Smooth muscle cell (in vitro differentiated cells): ENCODE measurements at regions not wholly inside any gene's neighbourhood (a gene's known extent, or its start where the extent isn't known, plus 50 kb on each side); places are given as distances from the start of the nearest gene placed in this dataset.

ENCODE experiments used
- DNase-seq: peaks from one replicate; lab custom pipeline; 2025; ENCODE audit not compliant: unreplicated experiment; lab: John Stamatoyannopoulos, UW
- H2AFZ ChIP-seq: fragments of 200-600 bp; sonication (generic); 2 replicates; pipeline ENCODE4 v1.6.0; 2016; ENCODE audit warnings: antibody characterized with exemption, low read depth, mild to moderate bottlenecking
- H3F3A ChIP-seq: fragments of 200-600 bp; sonication (generic); 2 replicates; pipeline ENCODE4 v1.6.0; 2017; ENCODE audit warnings: antibody characterized with exemption, low read depth
- H3K27ac ChIP-seq: fragments of 200-600 bp; sonication (generic); 2 replicates; pipeline ENCODE4 v1.5.1; 2016; ENCODE audit warnings: low read depth, mild to moderate bottlenecking
- H3K27me3 ChIP-seq: fragments of 200-600 bp; sonication (generic); 2 replicates; pipeline ENCODE4 v1.6.1; 2016; ENCODE audit warnings: low read depth, mild to moderate bottlenecking
- H3K36me3 ChIP-seq: fragments of 200-600 bp; sonication (generic); 2 replicates; pipeline ENCODE4 v1.5.1; 2016; ENCODE audit warnings: low read depth
- H3K4me1 ChIP-seq: fragments of 200-600 bp; sonication (generic); 2 replicates; pipeline ENCODE4 v1.5.1; 2016; ENCODE audit warnings: low read depth
- H3K4me2 ChIP-seq: fragments of 200-600 bp; sonication (generic); 2 replicates; pipeline ENCODE4 v1.6.0; 2016; ENCODE audit warnings: mild to moderate bottlenecking
- H3K4me3 ChIP-seq: fragments of 200-600 bp; sonication (generic); 2 replicates; pipeline ENCODE4 v1.5.1; 2016; ENCODE audit warnings: mild to moderate bottlenecking
- H3K79me2 ChIP-seq: fragments of 200-600 bp; sonication (generic); 2 replicates; pipeline ENCODE4 v1.6.0; 2016; ENCODE audit warnings: low read depth, mild to moderate bottlenecking
- H3K9ac ChIP-seq: fragments of 200-600 bp; sonication (generic); 2 replicates; pipeline ENCODE4 v1.6.0; 2016; ENCODE audit warnings: low read depth
- H3K9me3 ChIP-seq: fragments of 200-600 bp; sonication (generic); replicated peaks from 2 replicates; pipeline ENCODE4 v1.5.1; 2016; ENCODE audit warnings: low read depth
- H4K20me1 ChIP-seq: fragments of 200-600 bp; sonication (generic); 2 replicates; pipeline ENCODE4 v1.6.0; 2016; ENCODE audit warnings: low read depth
- CTCF ChIP-seq: fragments of 200-600 bp; sonication (generic); IDR thresholded peaks from 2 replicates; pipeline ENCODE4 v1.5.1; 2017; ENCODE audit warnings: borderline replicate concordance, mild to moderate bottlenecking, antibody characterized with exemption; ENCODE audit not compliant: insufficient read depth, poor library complexity, severe bottlenecking
- WGBS: methylation state at CpG from one replicate; pipeline ENCODE4 v1.1.7; 2016; ENCODE audit warnings: low lambda C conversion rate; 5-methylcytosine and 5-hydroxymethylcytosine counted together

- 88% methylated on average over 3 of the region's 3 CpGs for WGBS
- H3K27me3 ChIP-seq = no peaks in the 10 kb centered on the region
Measured at GRCh38 chr10:30542895-30543288, 86.7 kb downstream of the LYZL2 start.

GRCh38 chr10:30542001-30542894 lies 87.3 kb downstream of the LYZL2 start:
- 67% methylated on average over 14 of the region's 14 CpGs for WGBS
- Histone ChIP-seq H3K9me3 (no peaks in the 10 kb centered on the region), H3K27me3 (no peaks in the 10 kb centered on the region), H3K27ac (no peak overlapping the region), H3K4me1 (no peaks in the 10 kb centered on the region), H3K4me2 (no peak overlapping the region), H4K20me1 (no peaks in the 10 kb centered on the region), H3K36me3 (no peaks in the 10 kb centered on the region), H3K79me2 (no peaks in the 10 kb centered on the region), H3F3A (no peaks in the 10 kb centered on the region), H3K4me3 (no peak overlapping the region), H2AFZ (no peak overlapping the region), H3K9ac (no peak overlapping the region)
- DNase-seq = no peak
- no peak for TF ChIP-seq CTCF

More at GRCh38 chr10:30542895-30543288, 86.7 kb downstream of the LYZL2 start:
- Histone ChIP-seq H3K4me2 (no peak overlapping the region), H2AFZ (no peak overlapping the region), H3K9me3 (no peaks in the 10 kb centered on the region), H3K79me2 (no peaks in the 10 kb centered on the region), H3K4me3 (no peak overlapping the region), H4K20me1 (no peaks in the 10 kb centered on the region), H3K36me3 (no peaks in the 10 kb centered on the region), H3F3A (no peaks in the 10 kb centered on the region), H3K27ac (no peak overlapping the region), H3K4me1 (no peaks in the 10 kb centered on the region), H3K9ac (no peak overlapping the region)
- TF ChIP-seq CTCF = no peak
- no peak for DNase-seq

- no peak overlapping the region for H3K4me3 ChIP-seq
- 93% methylated on average over 2 of the region's 2 CpGs for WGBS
- no peaks in the 10 kb centered on the region for H3K36me3 ChIP-seq
- no peaks in the 10 kb centered on the region for H3F3A ChIP-seq
- no peak for TF ChIP-seq CTCF
- no peaks in the 10 kb centered on the region for H3K79me2 ChIP-seq
- no peaks in the 10 kb centered on the region for H3K27me3 ChIP-seq
- H4K20me1 ChIP-seq = no peaks in the 10 kb centered on the region
- DNase-seq = no peak
- no peak overlapping the region for H3K4me2 ChIP-seq
- H3K27ac ChIP-seq = no peak overlapping the region
- H2AFZ ChIP-seq = no peak overlapping the region
- H3K4me1 ChIP-seq = no peaks in the 10 kb centered on the region
- H3K9ac ChIP-seq = no peak overlapping the region
- no peaks in the 10 kb centered on the region for H3K9me3 ChIP-seq
Measured at GRCh38 chr10:30540276-30540675, 89.3 kb downstream of the LYZL2 start.

- H3K4me3 ChIP-seq = no peak overlapping the region
- no peaks in the 10 kb centered on the region for H3K36me3 ChIP-seq
- H2AFZ ChIP-seq = no peak overlapping the region
- no peak overlapping the region for H3K4me2 ChIP-seq
- no peaks in the 10 kb centered on the region for H3K9me3 ChIP-seq
- H3K4me1 ChIP-seq = no peaks in the 10 kb centered on the region
- no peak for DNase-seq
- WGBS = 26% methylated on average over 4 of the region's 4 CpGs
- H3K27ac ChIP-seq = no peak overlapping the region
- no peak for TF ChIP-seq CTCF
- H4K20me1 ChIP-seq = no peaks in the 10 kb centered on the region
- H3K79me2 ChIP-seq = no peaks in the 10 kb centered on the region
- no peaks in the 10 kb centered on the region for H3K27me3 ChIP-seq
- no peaks in the 10 kb centered on the region for H3F3A ChIP-seq
- no peak overlapping the region for H3K9ac ChIP-seq
Measured at GRCh38 chr10:30538086-30538485, 91.5 kb downstream of the LYZL2 start.
